Endothelial cell of umbilical vein (primary cell): ENCODE measurements at regions not wholly inside any gene's neighbourhood (a gene's known extent, or its start where the extent isn't known, plus 50 kb on each side); places are given as distances from the start of the nearest gene placed in this dataset.
"Not testable (repeated sequence)": the region's sequence is repeated elsewhere in the genome, so short reads cannot be mapped to it uniquely, and the experiment has no call there.

Experiments used
- BruUV-seq: library from RNA; stranded (reverse); fragments of 400-500 nt; replicated peaks from 2 replicates; lab custom pipeline; 2021; lab: Mats Ljungman, UMichigan
- CTCF ChIA-PET: fragments of 300-600, 350-600 bp; sonication (Branson Sonifier 250); formaldehyde crosslinking; loops from one replicate; lab custom pipeline; 2021; ENCODE audit warnings: antibody characterized with exemption, inconsistent platforms; lab: Charles Lee
- POLR2A ChIA-PET: fragments of 300-600, 350-600 bp; sonication (Branson Sonifier 250); formaldehyde crosslinking; loops from one replicate; lab custom pipeline; 2021; ENCODE audit warnings: antibody characterized with exemption, inconsistent platforms; lab: Charles Lee
- DNase-seq: peaks from one replicate; pipeline ENCODE4 v3.0.0-alpha.2; 2011; ENCODE audit warnings: low read depth, low spot score
- FAIRE-seq: peaks from 2 replicates; lab custom pipeline; 2011; peaks lifted over from hg19 to GRCh38; lab: Jason Lieb, UNC
- H2AFZ ChIP-seq: 2 replicates; pipeline ENCODE4 v1.6.0; 2012; ENCODE audit warnings: low read depth, low read length, control low read depth, inconsistent platforms
- H3K27ac ChIP-seq: 2 replicates; pipeline ENCODE4 v1.5.1; 2011; ENCODE audit warnings: low read depth, mild to moderate bottlenecking, control low read depth, low read length, moderate library complexity; ENCODE audit not compliant: insufficient read depth
- H3K27me3 ChIP-seq, 2 experiments: 2 replicates each; pipeline versions ENCODE4 v1.6.0 to v1.6.1; 2011; ENCODE audit warnings: low read length in 2 of 2, mixed read lengths in 1 of 2; ENCODE audit not compliant: control insufficient read depth in 2 of 2, insufficient read depth in 2 of 2
- H3K36me3 ChIP-seq, 2 experiments: 2 replicates in 1 of 2; 3 replicates in 1 of 2; pipeline ENCODE4 v1.5.1; 2011; ENCODE audit warnings: low read length in 2 of 2, mild to moderate bottlenecking in 1 of 2, moderate library complexity in 1 of 2; ENCODE audit not compliant: control insufficient read depth in 2 of 2, insufficient read depth in 2 of 2; ENCODE audit errors: extremely low read depth in 1 of 2
- H3K4me1 ChIP-seq: 3 replicates; pipeline ENCODE4 v1.5.1; 2011; ENCODE audit warnings: mild to moderate bottlenecking, low read length; ENCODE audit not compliant: control insufficient read depth, insufficient read depth; ENCODE audit errors: extremely low read depth
- H3K4me2 ChIP-seq: 2 replicates; pipeline ENCODE4 v1.6.1; 2011; ENCODE audit warnings: low read length, control low read depth, mixed read lengths; ENCODE audit not compliant: insufficient read depth
- H3K4me3 ChIP-seq, 3 experiments: fragments of 200-600 bp in 1 of 3; sonication (generic), shearing (Covaris generic) in 1 of 3; replicated peaks in 1 of 3; 2 replicates each; pipeline ENCODE4 v1.5.1; 2011 to 2016; ENCODE audit warnings: control low read depth in 3 of 3, low read length in 3 of 3, mild to moderate bottlenecking in 2 of 3, inconsistent platforms in 1 of 3, low read depth in 1 of 3, moderate library complexity in 1 of 3; ENCODE audit not compliant: insufficient read depth in 1 of 3
- H3K79me2 ChIP-seq: 2 replicates; pipeline ENCODE4 v1.6.0; 2012; ENCODE audit warnings: low read length, inconsistent platforms; ENCODE audit not compliant: control insufficient read depth, insufficient read depth
- H3K9ac ChIP-seq: replicated peaks from 2 replicates; pipeline ENCODE3; 2011; ENCODE audit warnings: low read length, control low read depth; ENCODE audit not compliant: insufficient read depth; ENCODE audit errors: extremely low read depth
- H3K9me1 ChIP-seq: replicated peaks from 3 replicates; pipeline ENCODE4 v1.6.0; 2011; ENCODE audit warnings: mild to moderate bottlenecking, low read length; ENCODE audit not compliant: control insufficient read depth, insufficient read depth; ENCODE audit errors: extremely low read depth
- H3K9me3 ChIP-seq: replicated peaks from 2 replicates; pipeline ENCODE4 v1.5.1; 2012; ENCODE audit warnings: low read length, inconsistent platforms; ENCODE audit not compliant: control insufficient read depth, insufficient read depth
- H4K20me1 ChIP-seq: replicated peaks from 2 replicates; pipeline ENCODE3; 2011; ENCODE audit warnings: mild to moderate bottlenecking, low read length; ENCODE audit not compliant: control insufficient read depth, insufficient read depth; ENCODE audit errors: extremely low read depth
- FOS ChIP-seq: IDR thresholded peaks from 2 replicates; pipeline ENCODE4 v1.6.1; 2011; ENCODE audit warnings: mild to moderate bottlenecking, low read length, moderate library complexity, borderline replicate concordance; ENCODE audit not compliant: insufficient read depth
- GATA2 ChIP-seq: IDR thresholded peaks from 2 replicates; pipeline ENCODE4 v1.7.0; 2011; ENCODE audit warnings: low read depth, mild to moderate bottlenecking, moderate library complexity, mixed read lengths, low read length; ENCODE audit not compliant: insufficient read length, insufficient read depth
- POLR2A ChIP-seq: IDR thresholded peaks from 2 replicates; pipeline ENCODE4 v1.6.1; 2012; ENCODE audit warnings: low read depth, mild to moderate bottlenecking, control low read depth, low read length
- dilution Hi-C: fragments of 300-500 bp; cut with MboI; formaldehyde crosslinking; loops from one replicate; pipeline ENCODE4 v1.15.0; 2019; ENCODE audit warnings: low sequenced_read_pairs; ENCODE audit not compliant: extremely low pct_ligation_motif_present
- intact Hi-C: fragments of 100-400 bp; cut with micrococcal nuclease; formaldehyde crosslinking; loops from one replicate; pipeline ENCODE4 v1.10.0; 2022

- Histone ChIP-seq H3K27ac (no peak overlapping the region), H3K4me2 (no peak overlapping the region), H3K79me2 (no peaks in the 10 kb centered on the region), H3K36me3 (no peaks in the 10 kb centered on the region), H3K9me3 (no peaks in the 10 kb centered on the region), H3K4me1 (no peaks in the 10 kb centered on the region), H3K4me3 (no peak overlapping the region), H2AFZ (no peak overlapping the region), H3K9me1 (no peaks in the 10 kb centered on the region), H3K27me3 (no peaks in the 10 kb centered on the region), H4K20me1 (no peaks in the 10 kb centered on the region), H3K9ac (no peak overlapping the region)
- no peak for DNase-seq
- CTCF ChIA-PET: no interaction called here
- intact Hi-C loops: no loop called here
- TF ChIP-seq POLR2A (no peak), FOS (no peak), GATA2 (no peak)
- BruUV-seq: no TSS peak
- POLR2A ChIA-PET: no interaction called here
- dilution Hi-C loops: no loop called here
- no peak for FAIRE-seq
Observed at GRCh38 chr2:40027968-40028367, 248.9 kb upstream of the THUMPD2 start.

- dilution Hi-C loops, FAIRE-seq, H3K9ac ChIP-seq, POLR2A ChIA-PET, H4K20me1 ChIP-seq, intact Hi-C loops, H3K9me1 ChIP-seq, H3K4me3 ChIP-seq, H3K27me3 ChIP-seq, H3K9me3 ChIP-seq, H3K79me2 ChIP-seq, H3K27ac ChIP-seq, H3K4me1 ChIP-seq, CTCF ChIA-PET, H3K36me3 ChIP-seq, H3K4me2 ChIP-seq, H2AFZ ChIP-seq, DNase-seq, BruUV-seq: not testable (repeated sequence)
Observed at GRCh38 chr2:40025276-40025675, 246.2 kb upstream of the THUMPD2 start.
